ENCODE measurements at regions not wholly inside any gene's neighbourhood (a gene's known extent, or its start where the extent isn't known, plus 50 kb on each side); places are given as distances from the start of the nearest gene placed in this dataset.

GRCh38 chr7:27410812-27411544 lies 168.4 kb downstream of the EVX1 start:
- TF ChIP-seq CTCF (conservative IDR thresholded peaks at IDR 0.05 in 1 of 2, IDR thresholded peaks at IDR 0.05 in 1 of 2; ENCODE audit: low read depth in 1 of 2, low read length in 2 of 2) (no peak), EZH2 (IDR thresholded peaks at IDR 0.05; ENCODE audit: low read length, missing control alignments) (no peak)

Data from fibroblast of lung (primary cell).